Astrocyte of the spinal cord (primary cell): ENCODE measurements at regions not wholly inside any gene's neighbourhood (a gene's known extent, or its start where the extent isn't known, plus 50 kb on each side); places are given as distances from the start of the nearest gene placed in this dataset.

Experiments
- DNase-seq: peaks from one replicate; pipeline ENCODE4 v3.0.0; 2011; ENCODE audit warnings: low read depth, low spot score
- H3K4me3 ChIP-seq: 2 replicates; pipeline ENCODE4 v1.5.1; 2011; ENCODE audit warnings: low read depth, mild to moderate bottlenecking, low read length, moderate library complexity
- CTCF ChIP-seq: IDR thresholded peaks from 2 replicates; pipeline ENCODE4 v1.5.1; 2012; ENCODE audit warnings: low read depth, mild to moderate bottlenecking, low read length, inconsistent platforms
- in situ Hi-C: cut with HindIII; loops from 2 replicates; pipeline ENCODE4 v1.10.0; 2017; ENCODE audit warnings: low sequenced_read_pairs

DNA sequence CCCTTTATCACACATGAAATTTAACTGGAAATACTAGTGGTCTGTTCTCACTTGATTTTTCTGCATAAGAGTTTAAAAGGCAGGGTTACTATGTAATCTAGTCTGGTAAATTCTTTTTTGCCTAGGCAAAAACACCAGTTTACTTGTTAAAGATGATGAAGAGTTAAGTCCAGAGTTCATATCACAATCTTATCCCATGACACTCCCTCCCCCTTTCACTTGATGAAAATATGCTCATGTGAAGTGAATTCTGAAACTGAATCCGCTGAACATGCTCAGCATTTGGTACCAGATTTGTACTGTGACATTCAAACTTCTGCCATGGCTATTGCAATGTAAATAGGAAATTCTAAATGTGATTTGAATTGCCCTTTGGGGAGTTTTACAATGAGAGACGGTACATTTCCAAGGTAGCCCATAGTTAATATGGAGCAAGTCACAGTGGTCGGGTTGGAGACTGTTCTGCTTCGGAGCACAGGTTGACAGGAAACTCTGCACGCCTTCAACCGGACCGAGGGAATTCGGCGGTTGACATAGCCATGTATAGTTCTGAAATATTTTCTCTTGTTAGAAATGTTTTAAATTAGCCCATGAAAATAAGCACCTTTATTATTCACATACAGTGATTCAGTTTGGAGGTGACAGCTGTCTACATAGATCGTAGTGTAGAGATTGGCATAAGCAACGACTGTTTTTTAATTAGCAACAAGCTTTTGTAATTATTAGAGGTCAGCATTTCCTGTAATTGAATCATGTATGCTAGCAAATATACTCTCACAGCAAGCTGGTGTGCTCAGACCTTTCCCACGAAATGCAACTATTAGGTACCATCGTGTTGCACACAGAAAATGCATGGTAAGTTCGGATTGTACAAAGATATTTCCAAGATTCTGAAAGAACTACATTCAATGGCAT, 768.6 kb upstream of the GOLIM4 start:
- H3K4me3 ChIP-seq: no peak overlapping the region
- in situ Hi-C loops: no loop called here
- no peak for TF ChIP-seq CTCF
- DNase-seq: no peak

DNA sequence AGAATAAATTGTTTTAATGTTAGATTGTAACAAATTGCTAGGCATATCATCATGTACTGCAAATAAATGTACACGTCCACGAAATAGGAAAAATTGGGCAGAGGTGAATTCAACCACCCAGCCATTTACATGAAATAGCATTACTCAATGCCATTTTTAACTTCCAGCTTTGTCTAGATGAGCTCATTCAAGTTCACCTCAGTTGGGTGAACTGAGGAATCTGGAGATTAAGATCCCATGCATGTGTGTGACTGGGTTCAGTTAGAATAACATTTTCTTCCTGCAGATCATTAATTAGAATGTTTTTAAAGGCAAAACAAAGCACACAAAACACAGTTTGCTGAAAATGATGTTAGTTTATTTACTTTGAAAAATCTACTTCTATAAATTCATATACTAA, 767.8 kb upstream of the GOLIM4 start:
- DNase-seq: no peak
- in situ Hi-C loops: no loop called here
- TF ChIP-seq CTCF: no peak
- H3K4me3 ChIP-seq: no peak overlapping the region

DNA sequence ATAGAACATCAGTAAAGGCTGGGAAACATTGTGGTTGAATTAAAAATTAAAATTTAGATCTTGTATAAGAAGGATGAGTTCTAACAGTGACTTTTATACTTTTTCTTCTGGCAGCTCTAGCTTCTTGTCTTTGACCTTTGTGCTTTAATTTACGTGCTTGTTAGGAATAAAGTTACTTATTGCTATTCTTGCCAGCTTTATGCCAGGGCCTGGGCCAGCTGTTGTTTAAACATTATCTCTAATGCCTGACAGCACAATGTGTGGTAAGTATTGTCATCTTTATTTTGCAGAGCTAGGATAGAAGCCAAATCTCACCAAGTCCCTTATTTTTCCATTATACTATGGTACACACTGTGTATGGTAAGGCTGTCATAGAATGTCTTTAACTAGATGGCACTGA, 766.7 kb upstream of the GOLIM4 start:
- TF ChIP-seq CTCF: no peak
- no peak overlapping the region for H3K4me3 ChIP-seq
- no peak for DNase-seq
- in situ Hi-C loops: no loop called here

DNA sequence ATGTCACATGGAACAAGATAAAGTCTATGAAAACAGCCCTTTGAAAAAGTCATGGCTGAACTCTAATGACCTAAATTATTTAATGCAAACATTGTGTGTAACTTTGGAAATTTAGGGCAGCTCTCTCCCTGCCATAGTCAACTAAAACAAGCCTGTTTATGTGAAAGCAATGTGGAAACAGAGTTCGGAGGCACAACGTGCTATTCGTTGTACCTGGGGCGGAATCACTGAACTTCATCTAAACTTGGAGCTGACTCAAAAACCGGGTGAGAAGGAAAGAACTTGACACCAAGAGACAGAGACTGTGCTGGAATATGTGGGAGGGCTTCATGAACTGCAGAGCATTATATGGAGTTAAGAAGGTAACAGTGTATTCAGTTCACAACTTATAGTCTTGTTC, 764.9 kb upstream of the GOLIM4 start:
- in situ Hi-C loops: no loop called here
- H3K4me3 ChIP-seq: no peak overlapping the region
- TF ChIP-seq CTCF: no peak
- no peak for DNase-seq

- no peak overlapping the region for H3K4me3 ChIP-seq
- DNase-seq: no peak
- no peak for TF ChIP-seq CTCF
- in situ Hi-C loops: no loop called here
These were observed 764.3 kb upstream of the GOLIM4 start for GRCh38 chr3:168860028-168860427.

- in situ Hi-C loops: no loop called here
- H3K4me3 ChIP-seq: no peak overlapping the region
- DNase-seq: no peak
- TF ChIP-seq CTCF: no peak
These were observed 763.9 kb upstream of the GOLIM4 start for GRCh38 chr3:168859574-168859973.
